ENCODE measurements at regions not wholly inside any gene's neighbourhood (a gene's known extent, or its start where the extent isn't known, plus 50 kb on each side); places are given as distances from the start of the nearest gene placed in this dataset.

- TF ChIP-seq IRF3 (IDR thresholded peaks at IDR 0.05; ENCODE audit: low read depth, low read length) (no peak), PBX3 (IDR thresholded peaks at IDR 0.05) (no peak), TAF1 (IDR thresholded peaks at IDR 0.05; ENCODE audit: borderline replicate concordance, low read depth, low read length) (no peak), CHD2 (IDR thresholded peaks at IDR 0.05; ENCODE audit: low read length, partially characterized antibody) (no peak), EZH2phosphoT487 (IDR thresholded peaks at IDR 0.05; ENCODE audit: borderline replicate concordance, low read depth) (no peak), GABPA (IDR thresholded peaks at IDR 0.05; ENCODE audit: low read depth) (no peak)
These were observed 581.5 kb downstream of the FGF9 start (continued) for GRCh38 chr13:22252281-22252830.

GRCh38 chr13:22253107-22253506, 582.2 kb downstream of the FGF9 start:
- Histone ChIP-seq H3K27ac (ENCODE audit: low read depth in 2 of 2, low read length in 1 of 2) (no peak overlapping the region), H2AFZ (ENCODE audit: low read depth) (no peak overlapping the region), H3K9me2 (no peaks in the 10 kb centered on the region), H3K9ac (no peak overlapping the region), H3K9me3 (no peaks in the 10 kb centered on the region), H3K4me3 (ENCODE audit: low read depth in 2 of 2, low read length in 1 of 2) (no peak overlapping the region), H3K4me1 (ENCODE audit: control insufficient read depth in 1 of 2, insufficient read depth in 2 of 2, low read depth in 1 of 2, low read length in 1 of 2) (no peaks in the 10 kb centered on the region), H3K4me2 (no peak overlapping the region), H3K79me2 (ENCODE audit: insufficient read depth) (no peaks in the 10 kb centered on the region), H3F3A (replicated peaks; ENCODE audit: insufficient read depth) (no peaks in the 10 kb centered on the region), H3K36me3 (replicated peaks in 1 of 2; ENCODE audit: control insufficient read depth in 1 of 2, insufficient read depth in 2 of 2, low read length in 1 of 2) (no peaks in the 10 kb centered on the region), H3K27me3 (ENCODE audit: insufficient read depth) (no peaks in the 10 kb centered on the region; the same call in 1 of the 2 replicates), H4K20me1 (ENCODE audit: insufficient read depth) (no peaks in the 10 kb centered on the region)
- TF ChIP-seq MAX (IDR thresholded peaks at IDR 0.05; ENCODE audit: low read depth) (no peak), FOXM1 (IDR thresholded peaks at IDR 0.05; ENCODE audit: low read depth) (no peak), FOSL2 (IDR thresholded peaks at IDR 0.05; ENCODE audit: borderline replicate concordance, low read depth) (no peak), EZH2phosphoT487 (IDR thresholded peaks at IDR 0.05; ENCODE audit: borderline replicate concordance, low read depth) (no peak), SMC3 (IDR thresholded peaks at IDR 0.05; ENCODE audit: low read depth, low read length) (no peak), IRF3 (IDR thresholded peaks at IDR 0.05; ENCODE audit: low read depth, low read length) (no peak), POLR2AphosphoS5 (IDR thresholded peaks at IDR 0.05; ENCODE audit: low read depth, low read length) (no peak), CTCF (IDR thresholded peaks at IDR 0.05) (no peak), SIN3A (IDR thresholded peaks at IDR 0.05; ENCODE audit: borderline replicate concordance, low read depth, low read length) (no peak), PBX3 (IDR thresholded peaks at IDR 0.05) (no peak), TAF1 (IDR thresholded peaks at IDR 0.05; ENCODE audit: borderline replicate concordance, low read depth, low read length) (no peak), USF1 (IDR thresholded peaks at IDR 0.05; ENCODE audit: borderline replicate concordance, low read depth) (no peak), TCF12 (IDR thresholded peaks at IDR 0.05) (no peak), EP300 (IDR thresholded peaks at IDR 0.05; ENCODE audit: borderline replicate concordance in 1 of 2, low read depth in 1 of 2, low read length in 1 of 2) (no peak), GABPA (IDR thresholded peaks at IDR 0.05; ENCODE audit: low read depth) (no peak), RCOR1 (IDR thresholded peaks at IDR 0.05; ENCODE audit: low read length) (no peak), YY1 (IDR thresholded peaks at IDR 0.05; ENCODE audit: low read depth) (no peak), FOXJ3 (CRISPR knock-in tag; IDR thresholded peaks at IDR 0.05) (no peak)
- TF ChIP-seq, protein P1, sequence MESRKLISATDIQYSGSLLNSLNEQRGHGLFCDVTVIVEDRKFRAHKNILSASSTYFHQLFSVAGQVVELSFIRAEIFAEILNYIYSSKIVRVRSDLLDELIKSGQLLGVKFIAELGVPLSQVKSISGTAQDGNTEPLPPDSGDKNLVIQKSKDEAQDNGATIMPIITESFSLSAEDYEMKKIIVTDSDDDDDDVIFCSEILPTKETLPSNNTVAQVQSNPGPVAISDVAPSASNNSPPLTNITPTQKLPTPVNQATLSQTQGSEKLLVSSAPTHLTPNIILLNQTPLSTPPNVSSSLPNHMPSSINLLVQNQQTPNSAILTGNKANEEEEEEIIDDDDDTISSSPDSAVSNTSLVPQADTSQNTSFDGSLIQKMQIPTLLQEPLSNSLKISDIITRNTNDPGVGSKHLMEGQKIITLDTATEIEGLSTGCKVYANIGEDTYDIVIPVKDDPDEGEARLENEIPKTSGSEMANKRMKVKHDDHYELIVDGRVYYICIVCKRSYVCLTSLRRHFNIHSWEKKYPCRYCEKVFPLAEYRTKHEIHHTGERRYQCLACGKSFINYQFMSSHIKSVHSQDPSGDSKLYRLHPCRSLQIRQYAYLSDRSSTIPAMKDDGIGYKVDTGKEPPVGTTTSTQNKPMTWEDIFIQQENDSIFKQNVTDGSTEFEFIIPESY (IDR thresholded peaks at IDR 0.05; ENCODE audit: borderline replicate concordance, low read depth), result no peak
- WGBS (ENCODE audit: low lambda C conversion rate), result 18% methylated on average over 4 of the region's 4 CpGs
- ChIA-PET POLR2A (no interaction called here), CTCF (no interaction called here)
- DNase-seq, result no peak

All from SK-N-SH (cell line).